ENCODE measurements at regions not wholly inside any gene's neighbourhood (a gene's known extent, or its start where the extent isn't known, plus 50 kb on each side); places are given as distances from the start of the nearest gene placed in this dataset.

GRCh38 chr1:234839663-234840062, 229.7 kb upstream of the IRF2BP2 start:
- TF ChIP-seq CTCF (IDR thresholded peaks at IDR 0.05), result no peak
- no peak for TF ChIP-seq POLR2A (IDR thresholded peaks at IDR 0.05)
- TF ChIP-seq POLR2AphosphoS5 (IDR thresholded peaks at IDR 0.05), result no peak
